NCI-H510A treated with DMSO at 0.1 percent for 48 hours (cell line): ENCODE measurements at regions not wholly inside any gene's neighbourhood (a gene's known extent, or its start where the extent isn't known, plus 50 kb on each side); places are given as distances from the start of the nearest gene placed in this dataset.

ENCODE experiments used
- DNase-seq: peaks from one replicate; lab custom pipeline; 2025; lab: John Stamatoyannopoulos, UW

- DNase-seq: no peak
Measured at GRCh38 chr6:12221856-12222255, 68.3 kb upstream of the EDN1 start.

DNA sequence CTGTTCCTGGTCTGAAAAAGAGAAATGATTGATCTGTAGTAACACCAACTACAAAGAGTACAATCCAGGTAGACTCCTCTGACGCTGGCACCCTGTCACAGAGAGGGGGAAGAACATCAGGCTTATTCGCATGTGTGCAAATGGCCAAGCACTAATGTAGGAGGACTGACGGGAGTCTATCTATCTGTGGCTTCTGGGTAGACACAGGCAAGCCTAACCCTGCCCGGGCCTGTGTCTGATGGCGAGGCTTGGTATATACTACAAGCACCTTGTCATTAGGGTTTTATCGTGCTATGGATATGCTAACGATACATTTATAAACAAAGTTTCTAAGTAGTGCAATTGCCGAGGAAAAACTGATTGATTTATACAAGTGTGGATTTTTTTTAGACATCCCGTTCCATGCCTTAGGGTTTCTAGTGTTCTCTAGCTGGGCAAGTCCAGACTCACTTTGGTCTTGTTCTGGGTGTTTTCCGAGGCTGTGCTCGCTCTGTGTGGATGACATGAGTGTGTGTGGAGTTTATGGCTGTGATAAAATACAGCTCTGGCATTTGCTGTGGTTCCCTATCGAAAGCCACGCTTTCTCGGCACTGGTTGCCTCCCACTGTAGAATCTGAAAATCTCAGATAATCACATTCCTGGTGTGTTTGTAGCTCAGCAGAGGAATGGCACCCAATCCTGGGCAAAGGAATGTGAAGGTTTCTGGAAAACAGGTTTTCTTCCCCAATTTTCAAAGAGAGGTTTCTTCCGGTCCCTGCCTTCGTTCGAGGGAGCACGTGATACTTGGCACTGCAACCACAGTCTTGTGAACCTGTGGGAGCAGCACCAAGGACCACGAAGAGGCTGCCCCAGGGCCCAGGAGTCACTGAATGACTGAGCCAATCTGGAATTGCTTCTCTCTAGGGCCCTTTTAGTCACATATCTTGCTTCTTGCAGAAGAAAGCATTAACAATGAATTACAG lies 67.5 kb upstream of the EDN1 start:
- no peak for DNase-seq

DNA sequence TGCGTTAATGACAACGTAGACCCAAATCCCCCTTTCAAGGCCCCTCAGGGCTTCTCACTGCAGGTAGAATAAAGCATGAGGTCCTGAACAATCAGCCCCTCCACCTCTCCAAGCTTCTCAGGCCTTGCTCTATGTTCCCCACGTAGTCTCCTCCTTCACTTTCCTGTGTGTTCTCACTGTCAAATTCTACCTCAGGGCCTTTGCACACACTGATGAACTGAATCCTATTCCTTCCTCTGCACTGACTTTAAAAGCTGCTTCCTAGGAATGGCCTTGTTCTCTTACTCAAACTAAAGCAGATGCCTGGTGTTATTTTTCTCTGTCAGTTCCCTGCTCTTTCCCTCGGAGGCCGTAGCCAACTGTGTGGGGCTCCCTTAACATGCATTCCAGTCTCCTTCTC lies 66.8 kb upstream of the EDN1 start:
- no peak for DNase-seq

- DNase-seq: no peak
Measured at GRCh38 chr6:12224251-12224650, 65.9 kb upstream of the EDN1 start.

- no peak for DNase-seq
Measured at GRCh38 chr6:12228447-12229146, 61.6 kb upstream of the EDN1 start.

DNA sequence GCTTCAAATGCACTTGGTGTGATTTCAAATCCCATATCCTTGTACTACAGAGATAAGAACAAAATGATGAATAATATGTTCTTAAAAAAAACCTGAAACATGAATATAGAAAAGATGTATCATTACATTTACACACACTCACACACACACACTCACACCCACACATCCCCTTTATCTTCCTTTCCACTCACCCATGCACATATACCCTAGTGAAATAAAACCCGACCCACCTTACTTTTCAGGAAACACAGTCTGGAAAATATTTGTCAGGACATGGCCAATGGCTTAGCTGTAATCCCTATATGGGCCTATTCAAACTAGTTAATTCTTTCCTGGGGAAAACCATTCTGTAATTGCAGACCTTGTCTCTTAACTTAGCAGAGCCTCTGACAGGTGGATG lies 60.8 kb upstream of the EDN1 start:
- no peak for DNase-seq

- no peak for DNase-seq
Measured at GRCh38 chr6:12230523-12230922, 59.6 kb upstream of the EDN1 start.

- DNase-seq: no peak
Measured at GRCh38 chr6:12232339-12232738, 57.8 kb upstream of the EDN1 start.

- DNase-seq: no peak
Measured at GRCh38 chr6:12232821-12233220, 57.3 kb upstream of the EDN1 start.

DNA sequence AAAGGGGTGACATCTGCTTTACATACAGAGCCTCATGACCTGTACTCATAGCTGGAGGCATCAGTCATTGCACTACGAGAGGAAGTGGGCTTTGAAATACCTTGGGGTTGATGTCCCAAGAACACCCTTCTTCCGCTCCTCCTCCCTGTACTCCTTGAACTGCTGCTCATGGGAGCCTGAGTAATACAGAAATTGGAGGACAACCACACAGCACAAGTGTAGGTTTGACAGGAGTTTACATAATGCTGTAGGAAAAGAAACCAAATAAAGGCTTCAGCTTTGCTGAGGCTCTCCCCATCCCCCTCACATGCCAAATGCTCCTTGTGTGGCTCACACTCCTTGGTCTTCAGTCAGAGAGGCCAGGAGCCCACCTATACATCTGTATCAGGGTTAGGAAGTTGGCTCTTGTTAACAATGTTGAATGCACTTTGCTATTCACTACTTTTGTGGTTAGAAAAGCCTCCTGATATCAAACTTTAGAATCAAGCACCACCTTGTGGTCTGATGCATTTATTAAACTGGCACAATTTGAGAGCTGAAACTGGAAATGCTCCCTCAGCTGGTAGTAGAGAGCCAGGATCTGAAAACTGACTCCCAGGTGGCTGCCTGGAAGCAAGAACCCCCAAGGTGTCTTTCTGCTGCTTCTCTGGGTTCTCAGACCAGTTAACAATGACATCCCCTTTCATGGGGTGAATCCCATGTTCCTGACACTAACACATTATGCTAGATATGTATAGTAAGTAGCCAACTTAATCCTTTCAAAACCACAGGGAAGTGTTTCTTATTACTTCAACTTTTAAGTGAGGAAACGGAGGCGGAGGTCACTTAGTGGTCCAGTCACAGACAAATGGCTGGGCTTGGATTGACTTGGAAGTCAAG lies 56.2 kb upstream of the EDN1 start:
- peak; percentile 0 for DNase-seq

DNA sequence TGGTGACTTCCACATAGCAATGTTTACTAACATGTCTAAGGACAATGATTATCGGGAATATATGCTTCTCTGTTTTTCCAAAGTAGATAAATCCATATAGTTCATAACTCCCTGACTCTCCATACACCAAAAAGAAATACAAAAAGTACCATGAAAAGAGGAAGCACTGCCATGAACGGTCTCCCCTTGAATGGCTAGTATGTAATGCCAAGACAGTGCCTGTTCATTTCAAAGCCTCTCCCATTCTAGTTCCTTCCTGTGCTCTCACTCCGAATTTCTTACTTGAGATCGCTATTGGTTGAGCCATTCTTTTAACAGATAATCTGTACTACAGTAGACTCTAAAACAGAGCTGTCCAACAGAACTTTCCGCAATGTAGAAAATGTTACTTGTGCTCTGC lies 54.8 kb upstream of the EDN1 start:
- DNase-seq: no peak

DNA sequence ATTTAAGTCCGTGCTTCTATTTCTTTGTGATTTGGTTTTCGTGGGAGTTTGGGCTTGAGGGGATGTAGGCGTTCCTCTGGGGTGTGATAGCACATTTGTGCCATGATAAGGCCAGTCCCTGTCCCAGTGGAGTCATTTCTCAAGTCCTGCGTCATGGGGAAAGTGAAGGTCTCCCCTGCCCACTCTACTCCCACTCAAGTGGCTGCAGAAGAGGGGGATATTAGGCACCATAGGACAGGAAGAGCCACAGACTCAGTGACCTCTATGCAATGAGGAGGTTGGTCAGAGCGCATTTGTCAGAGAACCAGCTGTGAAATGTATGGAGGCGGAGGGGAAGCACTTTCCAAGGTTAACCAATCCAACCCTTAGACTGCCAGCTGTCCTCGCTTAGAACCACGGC lies 51.9 kb upstream of the EDN1 start:
- DNase-seq: no peak
